ENCODE measurements at regions not wholly inside any gene's neighbourhood (a gene's known extent, or its start where the extent isn't known, plus 50 kb on each side); places are given as distances from the start of the nearest gene placed in this dataset.

DNA sequence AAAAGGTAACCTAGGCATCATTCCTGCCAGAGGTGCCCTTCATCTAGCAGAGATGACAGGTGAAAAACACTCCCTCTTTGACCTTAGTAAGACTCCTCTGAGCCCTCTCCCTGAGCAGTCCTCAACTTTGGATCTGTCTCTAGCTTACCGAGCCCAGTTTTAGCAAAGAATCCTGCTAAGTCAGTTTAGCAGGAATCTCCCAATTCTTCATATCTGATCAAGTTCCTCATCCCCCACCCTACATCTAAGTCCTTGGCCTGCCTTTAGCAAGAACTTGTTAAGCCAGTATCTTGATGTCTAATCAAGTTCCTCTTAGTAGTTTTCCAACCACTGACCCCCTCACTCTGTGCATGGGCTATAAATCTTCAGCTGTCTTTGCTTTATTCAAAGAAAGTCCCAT is 235.6 kb downstream of the OMA1 start:
- DNase-seq (ENCODE audit: low spot score): no peak

DNA sequence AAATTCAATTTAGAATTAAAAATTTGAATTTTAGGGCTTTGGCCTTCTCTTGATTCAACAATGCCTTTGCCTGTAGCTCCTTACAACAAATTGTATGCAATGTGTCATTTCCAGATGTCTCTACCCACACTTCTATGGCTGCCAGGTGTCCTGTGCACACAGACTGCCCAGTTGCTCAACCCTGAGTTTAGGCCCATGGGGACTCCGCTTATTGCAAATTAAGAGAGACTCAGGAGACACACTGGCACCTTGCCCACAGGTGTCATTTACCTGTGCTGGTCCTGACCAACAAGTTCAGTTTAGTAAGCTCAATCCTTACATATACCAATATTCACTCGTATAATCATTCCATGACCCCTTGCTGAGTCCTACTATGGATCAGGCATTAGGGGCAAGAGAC is 236.1 kb downstream of the OMA1 start:
- DNase-seq (ENCODE audit: low spot score): no peak

DNA sequence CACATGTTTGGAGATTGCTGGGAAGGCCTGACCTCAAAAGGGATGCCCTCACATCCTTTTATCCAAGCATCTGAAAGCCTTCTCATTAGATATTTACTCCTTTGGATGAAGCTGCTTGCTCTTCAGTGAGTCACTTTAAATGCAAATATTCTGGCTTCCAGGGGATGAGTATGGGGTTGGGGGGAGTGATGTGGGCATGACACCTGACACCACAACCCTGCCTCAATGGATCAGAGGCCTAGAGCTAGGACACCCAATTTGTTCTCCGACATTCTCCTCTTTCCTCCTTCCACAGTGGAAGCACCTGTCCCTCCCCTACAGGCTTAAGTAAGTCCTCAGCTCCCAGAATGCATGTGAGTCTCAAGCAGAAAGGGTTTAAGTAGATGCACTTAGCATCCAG is 238.3 kb downstream of the OMA1 start:
- no peak for DNase-seq (ENCODE audit: low spot score)

DNA sequence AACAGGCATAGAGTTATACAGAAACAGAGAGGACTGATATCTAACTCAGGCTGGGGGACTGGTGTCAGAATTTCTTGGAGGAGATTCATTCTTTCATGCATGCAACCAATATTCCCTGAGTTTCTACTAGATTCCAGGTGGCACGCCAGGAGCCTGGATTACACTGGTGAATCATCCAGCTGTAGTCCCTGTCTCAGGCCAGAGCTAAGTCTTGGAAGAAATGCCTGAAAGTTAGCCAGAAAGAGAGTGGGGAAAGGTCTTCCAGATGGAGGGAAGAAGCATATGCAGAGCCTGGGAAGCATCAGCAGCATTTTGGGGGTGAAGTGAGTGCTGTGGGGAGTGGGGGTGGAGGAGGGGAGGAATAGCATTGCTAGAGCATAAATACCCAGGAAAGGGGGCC is 239.1 kb downstream of the OMA1 start:
- DNase-seq (ENCODE audit: low spot score): no peak

DNA sequence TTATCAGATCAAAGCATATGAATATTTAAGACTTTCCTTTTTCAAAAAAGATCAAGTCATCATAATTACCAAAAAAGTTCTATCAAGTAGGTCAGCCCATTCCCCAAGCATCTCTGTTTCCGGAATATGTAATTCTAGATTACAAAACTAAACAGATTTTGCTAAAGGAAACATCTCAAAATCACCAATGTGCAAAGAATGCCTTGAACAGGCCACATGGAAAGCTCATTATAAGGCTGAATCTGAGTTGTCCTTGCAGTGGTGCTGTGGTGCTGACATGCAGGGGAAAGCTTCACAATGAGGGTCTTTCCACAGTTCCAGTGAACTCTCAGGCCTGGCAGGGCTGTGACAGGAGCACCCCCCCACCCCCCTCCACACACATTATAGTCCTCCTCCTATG is 240.9 kb downstream of the OMA1 start:
- DNase-seq (ENCODE audit: low spot score): no peak

DNA sequence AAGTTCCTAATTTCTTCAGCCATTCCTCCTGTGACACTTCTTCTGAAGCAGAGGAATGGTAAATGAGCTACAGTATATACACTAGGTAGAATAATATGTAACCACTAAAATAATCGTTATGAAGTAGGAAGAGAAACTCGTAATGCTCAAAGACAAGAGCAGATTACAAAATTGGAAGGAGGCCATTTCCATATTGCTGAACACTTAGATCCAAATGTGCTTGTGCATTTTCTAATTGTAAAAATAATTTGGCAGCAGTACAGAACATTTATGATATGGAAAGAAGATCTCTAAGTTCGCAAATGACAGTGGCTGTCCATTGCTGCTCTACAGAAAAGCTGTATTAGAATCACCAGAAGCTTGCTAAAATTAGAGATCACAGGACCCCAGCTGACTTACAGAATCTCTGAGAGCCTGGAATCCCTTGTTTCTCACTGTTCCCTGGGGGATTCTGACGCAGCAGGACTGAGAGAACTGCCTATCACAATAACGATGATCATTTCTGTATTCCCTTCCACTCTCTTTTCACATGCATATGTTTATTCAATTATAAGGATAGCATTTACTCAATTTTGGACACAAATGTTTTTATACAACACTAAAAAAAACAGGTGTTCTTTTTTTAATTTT is 242.1 kb downstream of the OMA1 start:
- no peak for DNase-seq (ENCODE audit: low spot score)

DNA sequence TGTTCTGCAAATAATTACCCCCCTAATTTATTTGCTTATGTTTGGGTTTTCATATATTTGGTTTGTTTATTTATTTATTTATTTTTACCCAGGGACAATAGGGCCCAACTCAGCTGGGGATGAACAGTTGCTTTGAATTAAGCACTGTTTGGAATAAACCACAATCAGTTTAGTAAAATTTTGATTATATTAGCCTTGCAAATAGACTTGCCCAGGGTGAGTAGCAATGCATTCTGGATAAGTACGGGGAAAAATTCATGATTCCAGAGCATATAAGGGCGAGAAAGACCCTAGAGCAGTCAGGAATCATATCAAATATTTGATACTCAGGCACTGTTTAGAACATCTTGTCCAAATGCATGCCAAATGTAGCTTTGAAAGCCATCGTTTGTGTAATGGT is 242.7 kb downstream of the OMA1 start:
- DNase-seq (ENCODE audit: low spot score): no peak

DNA sequence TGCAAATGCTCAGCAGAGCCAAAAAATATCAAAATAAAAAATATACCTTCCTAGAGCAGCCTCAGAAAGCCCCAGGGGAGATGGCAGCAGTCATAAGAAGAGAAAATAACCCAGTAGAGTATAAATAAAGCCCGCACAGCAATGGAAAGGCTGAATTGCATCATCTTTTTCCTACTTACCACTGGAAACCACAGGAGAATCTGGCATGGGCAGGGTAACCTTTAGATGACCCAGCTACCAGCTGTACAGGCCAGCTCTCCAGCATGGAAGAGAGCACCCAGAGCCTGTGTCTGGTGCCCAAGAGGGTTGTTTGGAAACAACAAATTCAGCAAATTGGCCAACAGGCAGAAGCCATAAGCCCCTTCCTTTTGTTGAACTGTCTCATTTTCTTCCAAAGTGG is 253.1 kb downstream of the OMA1 start:
- no peak for DNase-seq (ENCODE audit: low spot score)

DNA sequence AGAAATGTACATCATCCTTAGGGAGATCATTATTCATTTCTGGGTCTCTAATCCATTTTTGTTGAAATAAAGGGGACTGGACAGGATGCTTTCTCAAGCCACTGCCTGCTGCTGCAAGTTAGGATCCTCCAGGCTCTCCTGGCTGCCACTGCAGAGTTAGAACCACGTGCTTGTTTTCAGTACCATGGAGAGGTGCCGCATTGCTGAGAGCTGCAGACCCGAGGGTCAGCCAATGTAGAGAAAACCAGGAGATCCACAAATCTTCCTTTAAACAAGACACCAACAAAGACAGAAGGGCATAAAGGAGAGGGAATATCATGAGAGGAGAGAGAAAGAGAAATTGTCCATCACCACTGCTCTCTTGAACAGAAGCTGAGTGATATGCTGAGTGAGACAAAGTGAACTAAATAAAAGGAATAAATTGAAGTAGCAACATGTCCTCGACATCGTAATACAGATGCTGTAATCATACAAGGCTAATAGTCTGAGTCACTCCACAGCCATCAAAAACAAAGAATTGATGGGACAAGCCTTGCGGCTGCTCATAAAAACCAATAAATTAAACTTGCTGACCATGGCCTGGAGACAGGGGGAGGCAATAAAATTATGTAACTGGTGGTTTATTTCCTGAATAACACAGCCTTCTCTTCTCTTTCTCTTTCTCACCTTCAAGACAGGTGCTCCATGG is 255.7 kb downstream of the OMA1 start:
- DNase-seq (ENCODE audit: low spot score): peak; percentile 6

DNA sequence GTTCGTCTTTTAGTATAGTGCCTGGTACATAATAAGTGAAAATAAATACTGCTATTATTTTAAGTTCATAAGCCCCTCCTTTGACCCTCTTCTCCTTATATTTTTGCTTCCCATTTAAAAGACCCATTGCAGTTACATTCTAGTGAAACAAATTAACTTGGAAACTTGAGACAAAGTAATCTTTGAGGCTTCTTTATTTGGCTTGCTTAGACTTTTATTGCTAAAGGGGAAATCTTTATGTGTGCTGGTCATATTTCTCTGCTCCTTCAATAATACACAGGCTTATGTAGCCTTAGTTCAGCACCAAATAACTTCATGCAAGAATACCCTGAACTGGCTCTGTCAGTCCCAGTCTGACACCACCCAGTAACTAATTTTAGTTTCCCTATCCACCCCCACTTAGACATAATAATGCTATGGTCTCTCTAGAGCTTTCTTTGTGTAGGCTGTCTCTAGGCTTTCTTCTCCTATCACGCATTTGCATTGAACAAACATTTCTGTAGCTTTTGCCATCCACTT is 257.8 kb downstream of the OMA1 start:
- DNase-seq (ENCODE audit: low spot score): no peak

DNA sequence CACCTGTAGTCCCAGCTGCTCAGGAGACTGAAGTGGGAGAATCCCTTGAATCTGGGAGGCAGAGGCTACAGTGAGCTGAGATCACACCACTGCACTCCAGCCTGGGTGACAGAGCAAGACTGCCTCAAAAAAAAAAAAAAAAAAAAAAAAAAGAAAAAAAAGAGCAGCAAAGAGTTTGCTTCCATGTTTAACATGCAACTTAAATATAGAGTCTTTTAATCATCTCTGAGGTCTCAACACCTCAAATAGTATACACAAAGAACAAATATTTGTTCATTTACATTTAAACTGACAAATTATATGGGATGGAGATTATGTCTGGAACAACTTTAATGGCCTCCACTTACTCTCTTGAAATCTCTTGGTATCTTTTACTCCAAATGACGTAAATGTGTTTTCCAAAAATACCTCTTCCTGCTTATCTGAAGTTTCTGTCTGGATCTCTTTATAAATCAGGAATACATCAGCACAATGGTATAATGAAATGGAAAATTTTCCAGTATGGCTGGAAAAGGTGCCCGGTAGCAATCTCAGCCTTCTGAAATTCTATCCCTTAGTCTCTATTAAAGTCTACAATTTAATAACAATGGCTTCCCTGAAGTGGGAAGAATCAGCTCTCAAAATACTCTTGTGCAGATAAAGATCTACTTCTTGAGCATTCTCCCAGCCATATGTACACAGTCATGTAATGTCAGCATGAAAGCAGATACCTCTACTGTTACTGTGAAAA is 258.5 kb downstream of the OMA1 start:
- no peak for DNase-seq (ENCODE audit: low spot score)

DNA sequence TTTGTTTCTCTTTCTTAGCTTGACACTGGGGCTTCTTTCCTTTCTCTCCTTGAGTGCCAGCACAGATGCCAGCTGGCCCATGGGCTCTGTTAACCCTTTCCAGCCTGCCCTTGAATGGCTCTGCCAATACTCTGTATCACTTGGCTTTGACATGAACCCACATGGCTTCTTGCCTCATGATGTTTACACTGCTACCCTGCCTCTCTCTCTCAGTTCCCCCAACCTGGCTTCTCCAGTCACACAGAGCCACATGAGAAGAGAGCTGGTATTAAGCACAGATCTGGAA is 262.4 kb downstream of the OMA1 start:
- no peak for DNase-seq (ENCODE audit: low spot score)

DNA sequence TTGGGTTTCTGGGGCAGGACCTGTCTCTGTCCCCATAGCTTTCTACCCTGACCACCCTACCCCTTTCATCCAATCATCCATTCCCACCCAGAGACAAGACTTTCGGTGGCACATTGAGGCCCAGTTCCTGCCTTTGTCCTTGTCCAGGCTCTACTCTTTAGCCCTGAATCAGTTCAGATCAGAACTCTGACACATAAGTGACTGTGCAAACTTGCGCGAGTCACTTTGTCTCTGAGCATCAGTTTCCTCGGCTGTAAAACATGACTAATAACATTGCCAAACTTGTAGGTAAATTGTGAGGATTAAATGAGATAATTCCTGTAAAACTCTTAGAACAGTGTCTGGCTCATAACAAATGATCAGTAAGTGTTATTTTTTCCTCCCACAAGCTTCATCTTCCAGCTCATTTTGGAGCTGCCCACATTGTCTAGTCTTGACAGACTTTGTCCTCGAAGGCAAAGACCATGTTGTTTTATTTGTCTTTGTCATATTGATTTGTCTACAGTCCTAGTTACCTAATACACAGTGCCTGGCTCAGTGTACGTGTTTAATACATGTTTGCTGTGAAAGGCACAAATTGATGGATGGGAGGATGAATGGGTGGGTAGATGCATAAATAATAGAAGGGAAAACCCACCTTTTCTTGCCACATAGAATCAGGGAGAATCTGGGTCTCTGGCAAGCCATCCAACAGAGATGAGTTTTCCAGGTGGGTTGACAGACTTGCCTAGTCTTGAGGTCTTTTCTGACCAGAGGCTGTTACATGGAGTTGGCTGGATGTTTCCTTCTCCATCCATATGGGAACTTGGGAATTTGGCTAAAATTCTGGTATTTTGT is 262.9 kb downstream of the OMA1 start:
- no peak for DNase-seq (ENCODE audit: low spot score)

DNA sequence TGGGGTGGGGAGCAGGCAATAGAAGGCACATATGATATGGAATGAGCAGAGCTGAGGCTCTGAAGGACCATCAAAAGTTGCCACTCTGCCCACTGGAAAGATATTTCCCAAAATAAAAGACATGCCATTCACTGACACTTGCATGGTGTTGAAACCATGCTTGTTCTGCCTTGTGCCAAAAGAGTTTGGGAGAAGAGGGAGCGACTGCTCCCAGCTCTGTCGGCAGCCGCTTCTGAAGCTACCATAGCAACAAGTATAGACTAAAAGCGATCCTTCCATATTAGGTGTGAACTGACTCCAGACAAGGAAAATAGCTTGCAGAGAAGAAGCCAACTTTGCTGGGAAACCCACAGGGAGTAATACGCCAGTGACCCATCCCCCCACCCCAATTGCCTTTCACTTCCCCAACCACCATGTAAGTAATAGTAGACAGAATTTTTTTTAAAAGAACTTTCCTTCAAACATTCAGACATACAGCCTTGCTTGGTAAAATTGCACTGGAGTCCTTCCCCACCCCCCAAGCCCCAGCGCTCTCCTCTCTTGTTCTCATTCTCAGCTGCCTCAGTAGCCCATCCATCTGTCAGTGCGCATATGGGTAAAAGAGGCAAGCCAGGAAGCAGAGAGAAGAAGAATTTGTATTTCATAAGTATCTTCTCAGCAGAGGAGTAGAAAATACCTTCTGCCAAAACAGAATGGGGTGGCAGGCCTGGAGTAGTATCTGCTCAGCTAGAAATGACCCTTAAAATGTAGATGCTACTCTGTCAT is 263.7 kb downstream of the OMA1 start:
- DNase-seq (ENCODE audit: low spot score): no peak

DNA sequence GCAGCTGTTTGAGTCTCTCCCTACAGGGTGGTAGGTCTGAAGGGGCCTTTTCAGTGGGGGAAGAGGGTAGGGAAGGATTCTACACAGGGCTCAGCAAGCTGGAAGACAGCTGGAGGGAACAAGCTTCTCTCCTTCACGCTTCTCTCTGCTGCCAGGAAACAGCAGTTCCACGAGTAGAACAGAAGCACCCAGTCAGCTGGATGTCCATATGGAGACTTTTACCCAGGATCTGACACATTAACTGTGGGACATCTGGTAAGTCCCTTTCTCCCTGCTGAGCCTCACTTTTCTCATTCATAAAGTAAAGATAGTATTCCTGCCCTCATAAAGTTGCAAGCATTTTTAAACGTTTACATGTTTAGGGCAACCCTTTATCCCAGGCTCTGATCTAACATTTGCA is 280.3 kb downstream of the OMA1 start:
- no peak for DNase-seq (ENCODE audit: low spot score)

DNA sequence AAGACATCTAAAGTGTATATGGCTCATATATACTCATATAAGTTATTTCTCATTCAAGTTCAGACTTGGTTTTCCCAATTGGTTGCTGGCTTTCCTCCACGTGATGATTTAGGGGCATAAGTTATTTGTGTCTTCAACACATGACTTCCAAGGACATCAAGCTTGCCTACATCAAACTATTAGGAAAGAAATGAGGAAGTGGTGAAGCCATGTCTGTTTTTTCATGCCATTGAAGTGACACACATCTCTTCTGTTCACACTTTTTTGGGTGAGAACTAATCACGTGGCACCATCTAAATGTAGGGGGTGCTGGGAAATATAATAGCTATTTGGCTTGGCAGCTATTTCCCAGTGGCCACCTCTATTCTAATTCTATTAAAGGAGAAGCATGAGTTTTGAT is 282.1 kb downstream of the OMA1 start:
- DNase-seq (ENCODE audit: low spot score): no peak

DNA sequence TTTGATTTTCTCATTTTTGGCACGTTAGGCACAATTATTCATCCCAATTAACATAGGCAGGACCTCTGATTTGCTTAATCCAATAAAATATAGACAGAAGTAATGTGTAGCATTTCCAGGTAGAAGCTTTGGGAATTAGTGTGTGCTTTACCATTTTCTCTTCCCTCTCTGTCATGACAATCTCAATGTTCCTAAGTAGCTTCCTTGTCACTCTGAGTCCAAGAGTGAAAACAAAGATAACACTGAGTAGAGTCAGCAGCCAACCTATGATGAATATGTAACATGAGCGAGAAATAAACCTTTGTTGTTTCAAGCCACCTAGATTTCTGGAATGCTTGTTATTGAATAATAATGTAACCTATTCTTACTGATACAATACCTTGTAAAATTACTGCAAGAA is 283.8 kb downstream of the OMA1 start:
- no peak for DNase-seq (ENCODE audit: low spot score)

DNA sequence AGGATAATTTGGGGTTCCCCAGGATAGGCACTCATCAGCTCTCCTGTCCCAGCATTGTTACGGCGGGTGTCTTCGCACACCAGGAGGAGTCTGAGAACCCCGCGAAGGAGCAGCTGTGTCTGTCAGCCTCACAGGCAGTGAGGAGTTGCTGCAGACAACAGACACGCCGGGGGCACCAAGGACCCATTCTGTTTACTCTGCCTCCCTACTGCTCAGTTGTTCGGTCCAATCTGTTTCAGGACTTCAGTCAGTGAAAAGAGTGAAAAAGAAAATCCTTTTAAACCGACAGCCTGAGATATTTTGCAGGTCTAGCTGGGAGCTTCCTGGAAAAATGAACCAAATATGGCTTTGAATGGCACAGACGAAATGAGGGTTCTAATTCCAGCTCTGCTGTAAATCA is 288.4 kb downstream of the OMA1 start:
- DNase-seq (ENCODE audit: low spot score): no peak

DNA sequence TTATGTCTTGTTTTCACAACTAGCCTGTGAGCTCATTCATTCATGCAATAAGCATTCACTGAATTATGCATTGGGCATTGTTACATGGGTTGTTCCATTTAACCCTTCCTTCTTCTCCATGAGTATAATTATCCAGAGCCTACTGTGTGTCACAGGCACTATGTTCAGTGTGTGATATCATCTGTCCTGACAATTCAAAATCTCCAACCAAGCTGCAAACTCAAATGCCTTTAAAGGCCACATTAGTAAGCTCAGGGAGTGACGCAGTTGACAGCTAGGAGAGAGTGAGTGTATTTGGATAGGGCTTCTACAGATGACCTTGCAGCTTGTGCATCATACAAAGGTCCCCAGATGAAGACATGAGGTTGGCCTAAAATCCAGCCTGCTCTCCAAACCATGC is 289.5 kb downstream of the OMA1 start:
- DNase-seq (ENCODE audit: low spot score): no peak

DNA sequence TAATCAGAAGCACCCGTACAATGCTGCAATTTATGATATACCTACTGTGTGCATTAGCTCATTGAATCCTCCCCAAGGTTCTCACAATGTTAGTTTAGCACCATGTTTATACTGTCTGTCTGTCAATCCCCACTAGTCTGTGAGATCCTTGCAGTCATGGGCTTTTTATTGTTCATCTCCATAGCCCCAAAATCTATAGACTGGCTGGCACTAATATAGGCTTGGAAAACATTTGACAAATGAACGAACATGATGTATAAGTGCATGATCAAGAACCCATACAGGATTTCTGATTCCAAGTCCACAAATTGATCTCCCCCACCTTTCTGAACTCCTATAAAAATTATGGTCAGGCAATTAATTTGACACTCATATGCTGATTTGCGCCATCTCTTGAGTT is 290.0 kb downstream of the OMA1 start:
- no peak for DNase-seq (ENCODE audit: low spot score)

DNA sequence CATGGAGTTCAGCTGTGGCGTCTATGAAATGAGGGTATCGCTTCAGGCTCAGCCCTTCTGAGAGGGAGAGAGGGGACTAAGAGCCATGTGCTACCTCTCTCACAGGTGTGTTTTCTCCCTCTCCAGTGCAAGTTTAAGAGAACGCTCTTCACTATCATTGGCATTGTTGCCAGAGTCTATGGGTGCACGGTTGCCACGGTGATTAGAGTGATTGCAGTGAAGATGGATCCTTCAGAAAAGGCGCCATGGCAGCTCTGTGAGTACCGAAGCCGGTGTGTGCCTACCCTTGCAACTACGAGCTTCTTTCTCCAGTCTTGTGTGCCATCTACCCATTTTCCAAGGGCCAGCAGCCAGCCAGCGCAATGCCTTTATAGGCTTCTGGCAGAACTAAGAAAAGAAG is 290.5 kb downstream of the OMA1 start:
- no peak for DNase-seq (ENCODE audit: low spot score)

DNA sequence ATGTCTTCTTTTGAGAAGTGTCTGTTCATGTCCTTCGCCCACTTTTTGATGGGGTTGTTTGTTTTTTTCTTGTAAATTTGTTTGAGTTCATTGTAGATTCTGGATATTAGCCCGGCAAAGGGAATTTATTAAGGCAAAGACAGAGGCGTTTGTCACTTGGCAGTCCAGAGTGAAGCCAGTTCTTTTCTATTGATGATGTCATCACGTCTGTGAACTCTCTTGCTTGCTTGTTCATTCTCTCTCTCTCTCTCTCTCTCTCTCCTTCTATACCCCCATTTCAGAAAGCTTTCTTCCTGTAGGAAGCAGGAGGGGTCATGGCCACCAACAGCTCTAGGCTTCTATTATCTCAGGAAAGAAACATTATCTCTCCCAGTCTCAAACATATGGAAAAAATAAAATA is 291.3 kb downstream of the OMA1 start:
- DNase-seq (ENCODE audit: low spot score): no peak

Measured in HT-29 (cell line).